ENCODE measurements at regions not wholly inside any gene's neighbourhood (a gene's known extent, or its start where the extent isn't known, plus 50 kb on each side); places are given as distances from the start of the nearest gene placed in this dataset.
A peak's percentile ranks its signal among the peaks of the same experiment; 100 is the strongest.

- TF ChIP-seq POLR2A (IDR thresholded peaks at IDR 0.05; ENCODE audit: low read depth, low read length) (peak; percentile 96), TAF1 (IDR thresholded peaks at IDR 0.05; ENCODE audit: low read depth, low read length) (peak; percentile 85), SPI1 (IDR thresholded peaks at IDR 0.05; ENCODE audit: low read depth, low read length) (no peak), PAX5 (IDR thresholded peaks at IDR 0.05; ENCODE audit: insufficient read depth, low read length, severe bottlenecking) (no peak), POLR2AphosphoS5 (IDR thresholded peaks at IDR 0.05; ENCODE audit: low read depth, low read length) (peak; percentile 95)
These were observed 112.0 kb downstream of the HFE start for GRCh38 chr6:26199057-26199772.

Data from GM12891 (cell line).